ENCODE measurements at regions not wholly inside any gene's neighbourhood (a gene's known extent, or its start where the extent isn't known, plus 50 kb on each side); places are given as distances from the start of the nearest gene placed in this dataset.

DNA sequence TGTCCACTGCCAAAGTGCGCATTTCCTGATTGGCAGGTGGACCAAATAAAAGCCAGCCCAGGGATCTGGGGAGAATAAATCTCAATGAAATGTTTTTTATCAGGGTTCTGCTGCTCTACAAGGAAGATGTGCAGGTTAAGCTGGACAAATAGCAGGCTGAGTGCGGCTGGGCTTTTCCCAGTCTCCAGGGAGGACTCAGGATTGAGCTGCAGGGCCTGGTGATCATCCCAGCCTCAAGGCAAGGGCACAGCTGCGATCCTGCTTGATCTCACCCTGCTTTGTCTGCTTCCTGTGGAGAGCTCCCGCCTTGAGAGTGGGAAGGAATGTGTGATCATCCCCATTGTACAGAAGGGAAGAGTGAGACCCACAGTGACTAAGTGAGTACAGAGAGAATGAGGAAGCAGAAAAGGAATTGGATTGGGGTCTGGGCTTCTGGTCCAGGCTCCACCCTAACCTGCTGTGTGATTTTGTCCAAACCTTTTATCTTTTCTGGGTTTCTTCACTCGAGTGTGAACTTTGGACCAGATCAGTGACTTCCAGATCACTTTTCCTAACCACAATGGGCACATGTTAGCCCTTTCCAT, 75.3 kb upstream of the CRHR1 start:
- POLR2A ChIA-PET = no interaction called here
- intact Hi-C loops (cut with micrococcal nuclease) = no loop called here
- Histone ChIP-seq H3K27ac (ENCODE audit: low read length in 2 of 2) (no peak overlapping the region), H3K27me3 (replicated peaks in 1 of 4; ENCODE audit: control extremely low read depth in 1 of 4, control insufficient read depth in 3 of 4, insufficient read depth in 4 of 4, low read length in 3 of 4) (peaks cover 0 to 36% (median 2%) of the 10 kb centered on the region in 4 experiments), H4K20me1 (ENCODE audit: control insufficient read depth, insufficient read depth, low read length, poor library complexity, severe bottlenecking) (no peaks in the 10 kb centered on the region), H3K79me2 (ENCODE audit: control insufficient read depth, insufficient read depth, low read length) (no peaks in the 10 kb centered on the region), H3K4me2 (replicated peaks; ENCODE audit: low read depth, low read length, poor library complexity, severe bottlenecking) (no peak overlapping the region), H3K9ac (ENCODE audit: low read length) (no peak overlapping the region), H3K4me1 (ENCODE audit: control insufficient read depth in 2 of 2, insufficient read depth in 2 of 2, low read length in 2 of 2) (no peaks in the 10 kb centered on the region), H2AFZ (ENCODE audit: insufficient read depth, low read depth, low read length, poor library complexity, severe bottlenecking) (no peak overlapping the region), H3K36me3 (replicated peaks in 1 of 2; ENCODE audit: control extremely low read depth in 1 of 2, control insufficient read depth in 1 of 2, extremely low read depth in 1 of 2, insufficient read depth in 2 of 2, low read length in 1 of 2) (no peaks in the 10 kb centered on the region), H3K9me3 (ENCODE audit: control extremely low read depth in 1 of 3, control insufficient read depth in 2 of 3, insufficient read depth in 1 of 3, low read length in 2 of 3) (peaks cover 0 to 3% (median 0%) of the 10 kb centered on the region in 3 donors), H3K4me3 (ENCODE audit: control extremely low read depth in 1 of 5, extremely low read depth in 1 of 5, insufficient read depth in 1 of 5, low read depth in 2 of 5, low read length in 4 of 5) (no peak overlapping the region)
- Mint-ChIP-seq H3K4me3 (no peak overlapping the region), H3K27me3 (peaks cover 63% of the 10 kb centered on the region), H3K9me3 (ENCODE audit: insufficient read depth) (no peaks in the 10 kb centered on the region), H3K4me1 (no peaks in the 10 kb centered on the region), H3K27ac (no peak overlapping the region)
- TF ChIP-seq CTCF (IDR thresholded peaks at IDR 0.05) = no peak
- no peak for TF ChIP-seq EZH2 (IDR thresholded peaks at IDR 0.05; ENCODE audit: borderline replicate concordance, insufficient read depth, low read depth, low read length, poor library complexity, severe bottlenecking)
- DNase-seq (no peak), ATAC-seq (ENCODE audit: low read depth) (no peak)
- CTCF ChIA-PET = no interaction called here
- 79% methylated on average over 5 of the region's 5 CpGs for WGBS (ENCODE audit: insufficient coverage)

GRCh38 chr17:45709728-45710288, 74.3 kb upstream of the CRHR1 start:
- no peak for ATAC-seq (ENCODE audit: low read depth)
- intact Hi-C loops (cut with micrococcal nuclease) = no loop called here
- no peak for TF ChIP-seq CTCF (IDR thresholded peaks at IDR 0.05)
- TF ChIP-seq EZH2 (IDR thresholded peaks at IDR 0.05; ENCODE audit: borderline replicate concordance, insufficient read depth, low read depth, low read length, poor library complexity, severe bottlenecking) = no peak
- Histone ChIP-seq H3K79me2 (ENCODE audit: control insufficient read depth, insufficient read depth, low read length) (no peaks in the 10 kb centered on the region), H3K36me3 (replicated peaks in 1 of 2; ENCODE audit: control extremely low read depth in 1 of 2, control insufficient read depth in 1 of 2, extremely low read depth in 1 of 2, insufficient read depth in 2 of 2, low read length in 1 of 2) (no peaks in the 10 kb centered on the region), H3K4me2 (replicated peaks; ENCODE audit: low read depth, low read length, poor library complexity, severe bottlenecking) (no peak overlapping the region), H3K27ac (ENCODE audit: low read length in 2 of 2) (no peak overlapping the region), H3K4me3 (ENCODE audit: control extremely low read depth in 1 of 5, extremely low read depth in 1 of 5, insufficient read depth in 1 of 5, low read depth in 2 of 5, low read length in 4 of 5) (no peak overlapping the region), H3K4me1 (ENCODE audit: control insufficient read depth in 2 of 2, insufficient read depth in 2 of 2, low read length in 2 of 2) (no peaks in the 10 kb centered on the region), H3K27me3 (replicated peaks in 1 of 4; ENCODE audit: control extremely low read depth in 1 of 4, control insufficient read depth in 3 of 4, insufficient read depth in 4 of 4, low read length in 3 of 4) (peaks cover 0 to 32% (median 2%) of the 10 kb centered on the region in 4 experiments), H4K20me1 (ENCODE audit: control insufficient read depth, insufficient read depth, low read length, poor library complexity, severe bottlenecking) (no peaks in the 10 kb centered on the region), H3K9me3 (ENCODE audit: control extremely low read depth in 1 of 3, control insufficient read depth in 2 of 3, insufficient read depth in 1 of 3, low read length in 2 of 3) (peaks cover 0 to 3% (median 0%) of the 10 kb centered on the region in 3 donors), H3K9ac (ENCODE audit: low read length) (no peak overlapping the region), H2AFZ (ENCODE audit: insufficient read depth, low read depth, low read length, poor library complexity, severe bottlenecking) (no peak overlapping the region)
- CTCF ChIA-PET = no interaction called here
- whole genome bisulfite sequencing (ENCODE audit: insufficient coverage) = 77% methylated on average over 3 of the region's 6 CpGs
- Mint-ChIP-seq H3K4me3 (no peak overlapping the region), H3K27ac (no peak overlapping the region), H3K4me1 (no peaks in the 10 kb centered on the region), H3K9me3 (ENCODE audit: insufficient read depth) (no peaks in the 10 kb centered on the region), H3K27me3 (peaks cover 60% of the 10 kb centered on the region)
- POLR2A ChIA-PET = no interaction called here
- DNase-seq = no peak
